ENCODE measurements at regions not wholly inside any gene's neighbourhood (a gene's known extent, or its start where the extent isn't known, plus 50 kb on each side); places are given as distances from the start of the nearest gene placed in this dataset.

DNA sequence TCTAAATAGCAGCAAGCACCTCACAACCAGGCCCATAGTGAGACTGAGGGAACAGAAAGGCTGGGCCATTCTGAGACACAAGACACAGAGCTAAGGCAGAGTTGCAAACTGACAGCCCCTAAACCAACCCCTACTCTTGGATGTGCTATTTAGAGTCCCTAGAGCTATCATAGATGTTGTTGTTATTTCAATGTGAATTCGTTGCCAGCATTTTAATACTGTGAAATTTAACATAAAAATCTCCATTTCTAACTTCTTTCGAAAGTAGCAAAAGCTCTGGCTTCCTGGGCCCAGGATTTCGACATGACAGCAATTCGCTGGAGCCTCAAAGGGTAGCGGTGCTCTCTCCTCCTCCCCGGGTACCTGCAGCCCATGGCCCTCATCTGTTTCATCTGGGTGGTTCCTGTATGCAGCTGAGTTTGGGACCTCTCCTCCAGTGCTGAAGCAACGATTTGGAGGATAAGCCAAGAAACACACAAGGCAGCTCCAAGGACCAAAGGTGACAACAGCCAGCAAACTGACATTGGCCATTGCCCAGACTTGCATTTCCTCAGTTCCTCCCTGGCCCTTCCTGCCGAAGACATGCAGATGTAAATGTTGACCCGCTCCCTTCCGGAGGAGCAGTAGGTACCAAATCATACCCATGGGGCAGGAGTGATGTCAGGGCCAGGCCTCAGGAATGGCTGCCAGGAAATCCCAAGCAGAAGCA lies 254.4 kb upstream of the NCKAP5 start:
- Histone ChIP-seq H3K27me3 (ENCODE audit: insufficient read depth, low read length) (no peaks in the 10 kb centered on the region), H3K9me3 (ENCODE audit: low read depth, low read length) (no peaks in the 10 kb centered on the region), H3K4me3 (ENCODE audit: insufficient read depth, low read length) (no peak overlapping the region), H3K4me2 (ENCODE audit: insufficient read depth, low read length) (no peak overlapping the region), H3K79me2 (ENCODE audit: insufficient read depth, low read length) (no peaks in the 10 kb centered on the region), H3K27ac (ENCODE audit: low read depth, low read length) (no peak overlapping the region), H4K20me1 (ENCODE audit: insufficient read depth, low read length) (no peaks in the 10 kb centered on the region), H3K36me3 (ENCODE audit: insufficient read depth, low read length) (no peaks in the 10 kb centered on the region), H2AFZ (ENCODE audit: low read length) (peak overlapping the region; percentile 8), H3K4me1 (ENCODE audit: insufficient read depth, low read length) (peaks cover 28% of the 10 kb centered on the region)
- TF ChIP-seq CTCF (IDR thresholded peaks at IDR 0.05; ENCODE audit: extremely low read depth, low read depth, low read length): no peak
- DNase-seq (ENCODE audit: insufficient read length, low spot score, missing footprints): no peak

DNA sequence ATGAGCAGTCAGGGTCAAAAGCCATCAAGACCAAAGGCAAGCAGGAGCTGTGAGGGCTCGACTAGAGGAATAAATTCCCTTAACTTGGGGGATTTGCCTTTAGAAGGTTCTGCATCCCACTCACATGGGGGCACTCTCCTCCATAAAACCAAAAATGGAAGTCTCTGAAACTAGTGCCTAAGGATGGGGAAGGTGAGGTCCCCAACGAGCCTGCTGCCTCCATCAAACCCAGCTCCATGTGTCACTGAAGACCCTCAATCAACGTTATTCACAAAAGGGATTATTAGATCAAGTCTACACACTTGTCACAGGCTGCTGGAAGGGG lies 254.9 kb upstream of the NCKAP5 start:
- Histone ChIP-seq H3K9me3 (ENCODE audit: low read depth, low read length) (no peaks in the 10 kb centered on the region), H3K36me3 (ENCODE audit: insufficient read depth, low read length) (no peaks in the 10 kb centered on the region), H3K79me2 (ENCODE audit: insufficient read depth, low read length) (no peaks in the 10 kb centered on the region), H3K4me3 (ENCODE audit: insufficient read depth, low read length) (no peak overlapping the region), H3K4me1 (ENCODE audit: insufficient read depth, low read length) (peaks cover 26% of the 10 kb centered on the region), H2AFZ (ENCODE audit: low read length) (no peak overlapping the region), H3K27me3 (ENCODE audit: insufficient read depth, low read length) (no peaks in the 10 kb centered on the region), H4K20me1 (ENCODE audit: insufficient read depth, low read length) (no peaks in the 10 kb centered on the region), H3K27ac (ENCODE audit: low read depth, low read length) (no peak overlapping the region), H3K4me2 (ENCODE audit: insufficient read depth, low read length) (no peak overlapping the region)
- DNase-seq (ENCODE audit: insufficient read length, low spot score, missing footprints): no peak
- TF ChIP-seq CTCF (IDR thresholded peaks at IDR 0.05; ENCODE audit: extremely low read depth, low read depth, low read length): no peak

GRCh38 chr2:133824869-133825268 lies 256.6 kb upstream of the NCKAP5 start:
- H2AFZ ChIP-seq (ENCODE audit: low read length): no peak overlapping the region
- peaks cover 18% of the 10 kb centered on the region for H3K4me1 ChIP-seq (ENCODE audit: insufficient read depth, low read length)
- no peaks in the 10 kb centered on the region for H3K79me2 ChIP-seq (ENCODE audit: insufficient read depth, low read length)
- no peaks in the 10 kb centered on the region for H3K36me3 ChIP-seq (ENCODE audit: insufficient read depth, low read length)
- no peaks in the 10 kb centered on the region for H4K20me1 ChIP-seq (ENCODE audit: insufficient read depth, low read length)
- no peak overlapping the region for H3K27ac ChIP-seq (ENCODE audit: low read depth, low read length)
- no peaks in the 10 kb centered on the region for H3K27me3 ChIP-seq (ENCODE audit: insufficient read depth, low read length)
- no peak overlapping the region for H3K4me2 ChIP-seq (ENCODE audit: insufficient read depth, low read length)
- no peak overlapping the region for H3K4me3 ChIP-seq (ENCODE audit: insufficient read depth, low read length)
- TF ChIP-seq CTCF (IDR thresholded peaks at IDR 0.05; ENCODE audit: extremely low read depth, low read depth, low read length): no peak
- no peak for DNase-seq (ENCODE audit: insufficient read length, low spot score, missing footprints)
- no peaks in the 10 kb centered on the region for H3K9me3 ChIP-seq (ENCODE audit: low read depth, low read length)

- Histone ChIP-seq H3K4me2 (ENCODE audit: insufficient read depth, low read length) (no peak overlapping the region), H3K27me3 (ENCODE audit: insufficient read depth, low read length) (no peaks in the 10 kb centered on the region), H3K4me1 (ENCODE audit: insufficient read depth, low read length) (peaks cover 11% of the 10 kb centered on the region), H2AFZ (ENCODE audit: low read length) (no peak overlapping the region), H3K36me3 (ENCODE audit: insufficient read depth, low read length) (no peaks in the 10 kb centered on the region), H3K79me2 (ENCODE audit: insufficient read depth, low read length) (no peaks in the 10 kb centered on the region), H4K20me1 (ENCODE audit: insufficient read depth, low read length) (no peaks in the 10 kb centered on the region), H3K9me3 (ENCODE audit: low read depth, low read length) (no peaks in the 10 kb centered on the region), H3K27ac (ENCODE audit: low read depth, low read length) (no peak overlapping the region), H3K4me3 (ENCODE audit: insufficient read depth, low read length) (no peak overlapping the region)
- TF ChIP-seq CTCF (IDR thresholded peaks at IDR 0.05; ENCODE audit: extremely low read depth, low read depth, low read length): no peak
- no peak for DNase-seq (ENCODE audit: insufficient read length, low spot score, missing footprints)
These were observed 257.5 kb upstream of the NCKAP5 start for GRCh38 chr2:133825778-133826177.
